DND-41 (cell line): ENCODE measurements at regions not wholly inside any gene's neighbourhood (a gene's known extent, or its start where the extent isn't known, plus 50 kb on each side); places are given as distances from the start of the nearest gene placed in this dataset.

Experiments used
- CTCF ChIP-seq: IDR thresholded peaks from 2 replicates; pipeline ENCODE4 v1.5.1; 2012; ENCODE audit warnings: borderline replicate concordance, low read length, moderate library complexity, mild to moderate bottlenecking; ENCODE audit not compliant: poor library complexity, severe bottlenecking; ENCODE audit errors: extremely low read depth
- EZH2 ChIP-seq: IDR thresholded peaks from 3 replicates; pipeline ENCODE4 v1.6.1; 2012; ENCODE audit warnings: borderline replicate concordance, low read depth, mild to moderate bottlenecking, moderate library complexity, low read length, inconsistent platforms; ENCODE audit not compliant: severe bottlenecking

- TF ChIP-seq CTCF (no peak), EZH2 (no peak)
Observed at GRCh38 chr4:43837604-43838003, 611.0 kb downstream of the KCTD8 start.
